ENCODE measurements at regions not wholly inside any gene's neighbourhood (a gene's known extent, or its start where the extent isn't known, plus 50 kb on each side); places are given as distances from the start of the nearest gene placed in this dataset.
"Not testable (repeated sequence)": the region's sequence is repeated elsewhere in the genome, so short reads cannot be mapped to it uniquely, and the experiment has no call there.

DNA sequence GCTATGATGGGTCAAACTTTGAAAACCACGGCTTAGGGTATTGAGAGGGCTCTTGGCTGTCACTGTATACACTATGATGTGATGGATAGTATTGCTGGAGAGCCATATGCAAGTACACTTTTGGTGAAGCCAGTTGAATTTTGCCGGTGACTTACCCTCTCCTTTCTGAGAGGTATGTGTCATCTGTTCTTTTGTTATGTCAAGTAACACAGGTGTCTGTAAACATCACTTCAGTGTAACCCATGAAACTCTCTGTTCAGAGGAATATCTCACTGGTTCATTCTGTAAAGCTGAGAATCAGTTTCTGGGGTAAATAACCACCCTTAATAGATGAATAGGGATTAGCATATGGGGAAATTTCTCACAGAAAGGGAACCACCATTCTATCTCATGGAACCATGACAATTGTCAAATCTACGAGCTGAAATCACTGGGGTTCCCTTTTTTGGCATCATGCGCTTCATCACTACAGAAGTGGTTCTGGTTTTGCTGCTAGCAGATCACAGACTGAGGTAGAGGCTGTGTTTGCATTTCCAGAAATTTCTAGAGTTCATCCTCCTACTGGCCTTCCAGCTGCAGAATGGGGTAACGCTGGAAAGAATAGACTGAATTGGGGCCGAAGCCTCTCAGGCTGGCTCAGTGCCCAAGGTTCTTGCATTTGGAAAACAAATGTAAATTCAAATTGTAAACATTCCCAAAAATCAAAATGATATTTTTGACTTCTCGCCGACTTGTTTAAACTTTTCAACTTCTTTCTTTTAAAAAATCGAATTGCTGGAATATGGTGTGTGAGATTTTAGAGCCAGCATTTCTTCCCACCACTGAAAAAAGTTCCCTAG, 83.3 kb upstream of the CREB5 start:
- DNase-seq (ENCODE audit: insufficient read length, low spot score) (no peak), FAIRE-seq (no peak)
- TF ChIP-seq, protein P1, sequence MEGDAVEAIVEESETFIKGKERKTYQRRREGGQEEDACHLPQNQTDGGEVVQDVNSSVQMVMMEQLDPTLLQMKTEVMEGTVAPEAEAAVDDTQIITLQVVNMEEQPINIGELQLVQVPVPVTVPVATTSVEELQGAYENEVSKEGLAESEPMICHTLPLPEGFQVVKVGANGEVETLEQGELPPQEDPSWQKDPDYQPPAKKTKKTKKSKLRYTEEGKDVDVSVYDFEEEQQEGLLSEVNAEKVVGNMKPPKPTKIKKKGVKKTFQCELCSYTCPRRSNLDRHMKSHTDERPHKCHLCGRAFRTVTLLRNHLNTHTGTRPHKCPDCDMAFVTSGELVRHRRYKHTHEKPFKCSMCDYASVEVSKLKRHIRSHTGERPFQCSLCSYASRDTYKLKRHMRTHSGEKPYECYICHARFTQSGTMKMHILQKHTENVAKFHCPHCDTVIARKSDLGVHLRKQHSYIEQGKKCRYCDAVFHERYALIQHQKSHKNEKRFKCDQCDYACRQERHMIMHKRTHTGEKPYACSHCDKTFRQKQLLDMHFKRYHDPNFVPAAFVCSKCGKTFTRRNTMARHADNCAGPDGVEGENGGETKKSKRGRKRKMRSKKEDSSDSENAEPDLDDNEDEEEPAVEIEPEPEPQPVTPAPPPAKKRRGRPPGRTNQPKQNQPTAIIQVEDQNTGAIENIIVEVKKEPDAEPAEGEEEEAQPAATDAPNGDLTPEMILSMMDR (IDR thresholded peaks at IDR 0.05; ENCODE audit: insufficient read depth, missing control alignments) = no peak

DNA sequence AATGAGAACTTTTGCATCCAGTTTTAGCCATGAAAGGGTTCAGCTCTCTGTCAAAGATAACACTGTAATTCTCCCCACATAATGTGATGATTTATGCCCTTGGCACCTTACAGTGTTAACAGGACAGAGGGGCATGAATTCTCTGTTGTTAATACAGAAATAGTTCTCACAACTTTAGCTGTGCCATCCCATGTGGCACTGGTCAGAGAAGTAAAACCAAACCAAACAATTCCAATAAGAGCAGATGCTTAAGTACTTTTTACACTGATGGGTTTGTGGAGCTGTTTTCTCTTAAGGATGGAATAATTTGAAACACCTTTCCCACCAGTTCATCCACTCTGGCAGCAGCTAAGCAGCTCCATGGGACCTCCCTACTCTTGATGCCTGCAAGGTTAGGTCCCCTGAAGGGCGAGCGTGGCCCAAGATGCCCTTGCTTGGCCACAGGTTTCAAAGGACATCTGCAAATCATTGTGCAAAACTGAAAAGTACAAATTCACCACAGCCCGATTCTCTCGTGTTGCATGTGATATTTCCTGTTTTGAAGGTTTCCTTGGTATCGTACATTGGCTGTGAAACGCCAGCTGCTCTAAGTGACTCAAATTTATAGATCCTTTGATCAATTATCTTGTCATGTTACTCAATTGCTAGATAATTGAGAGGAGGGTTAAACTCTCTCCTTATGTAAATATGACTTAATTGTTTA, 82.5 kb upstream of the CREB5 start:
- DNase-seq (ENCODE audit: insufficient read length, low spot score) = no peak
- FAIRE-seq = no peak
- TF ChIP-seq, protein P1 (IDR thresholded peaks at IDR 0.05; ENCODE audit: insufficient read depth, missing control alignments) = no peak

DNA sequence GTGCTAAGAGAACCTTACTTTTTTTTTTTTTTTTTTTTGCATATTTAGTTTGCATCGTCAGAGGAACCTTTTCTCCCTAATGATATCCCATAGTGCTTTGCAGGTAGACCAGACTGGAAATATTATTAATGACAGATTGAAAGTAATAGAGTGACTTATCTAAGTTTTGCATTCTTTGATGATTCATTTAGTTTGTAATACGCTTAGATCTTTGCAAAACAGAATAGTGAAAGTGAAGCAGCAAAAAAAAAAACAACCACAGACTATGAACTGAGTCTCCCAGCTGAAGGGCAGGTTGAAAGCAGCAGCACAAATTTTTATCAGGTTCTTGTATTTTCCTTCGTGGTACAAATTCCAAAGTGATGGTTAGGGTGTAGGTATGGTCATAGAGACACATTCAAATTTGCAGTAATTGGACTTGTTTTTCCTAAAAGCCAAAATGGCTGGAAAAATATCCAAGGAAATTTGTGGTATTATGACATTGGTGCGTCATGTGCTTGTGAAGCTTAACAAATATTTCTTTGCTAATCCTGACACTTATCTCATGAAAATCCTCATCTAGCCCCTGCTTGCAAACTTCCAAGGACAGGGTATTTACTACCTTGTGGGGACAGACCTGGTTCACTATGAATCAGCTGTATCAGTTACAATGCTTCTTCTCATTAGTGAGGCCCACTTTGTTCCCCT, 81.8 kb upstream of the CREB5 start:
- TF ChIP-seq, protein P1 (IDR thresholded peaks at IDR 0.05; ENCODE audit: insufficient read depth, missing control alignments) = no peak
- FAIRE-seq = peak; percentile 55
- no peak for DNase-seq (ENCODE audit: insufficient read length, low spot score)

- TF ChIP-seq, protein P1 (IDR thresholded peaks at IDR 0.05; ENCODE audit: insufficient read depth, missing control alignments) = no peak
- no peak for DNase-seq (ENCODE audit: insufficient read length, low spot score)
- no peak for FAIRE-seq
Observed at GRCh38 chr7:28332046-28332445, 80.3 kb upstream of the CREB5 start.

DNA sequence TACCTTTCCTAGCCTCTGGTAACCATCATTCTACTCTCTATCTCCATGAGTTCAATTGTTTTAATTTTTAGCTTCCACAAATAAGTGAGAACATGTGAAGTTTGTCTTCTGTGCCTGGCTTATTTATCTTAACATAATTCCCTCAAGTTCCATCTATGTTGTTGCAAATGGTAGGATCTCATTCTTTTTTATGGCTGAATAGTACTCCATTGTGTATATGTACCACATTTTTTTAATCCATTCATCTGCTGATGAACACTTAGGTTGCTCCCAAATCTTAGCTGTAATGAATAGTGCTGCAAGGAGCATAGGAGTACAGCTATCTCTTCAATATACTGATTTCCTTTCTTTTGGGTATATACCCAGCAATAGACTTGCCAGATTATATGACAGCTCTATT, 78.8 kb upstream of the CREB5 start:
- DNase-seq (ENCODE audit: insufficient read length, low spot score); FAIRE-seq: not testable (repeated sequence)

DNA sequence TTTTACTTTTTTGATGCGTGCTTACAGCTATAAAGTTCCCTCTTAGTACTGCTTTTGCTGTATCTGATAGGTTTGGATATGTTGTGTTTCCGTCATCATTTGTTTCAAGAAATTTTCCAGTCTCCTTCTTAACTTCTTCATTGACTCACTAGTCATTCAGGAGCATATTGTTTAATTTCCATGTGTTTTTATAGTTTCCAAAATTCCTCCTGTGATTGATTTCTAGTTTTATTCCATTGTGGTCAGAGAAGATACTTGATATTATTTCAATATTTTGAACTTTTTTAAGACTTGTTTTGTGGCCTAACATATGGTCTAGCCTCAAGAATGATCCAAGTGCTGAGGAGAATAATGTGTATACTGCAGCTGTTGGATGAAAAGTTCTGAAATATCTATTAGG, 75.5 kb upstream of the CREB5 start:
- TF ChIP-seq, protein P1 (IDR thresholded peaks at IDR 0.05; ENCODE audit: insufficient read depth, missing control alignments) = no peak
- DNase-seq (ENCODE audit: insufficient read length, low spot score) (no peak), FAIRE-seq (no peak)

DNA sequence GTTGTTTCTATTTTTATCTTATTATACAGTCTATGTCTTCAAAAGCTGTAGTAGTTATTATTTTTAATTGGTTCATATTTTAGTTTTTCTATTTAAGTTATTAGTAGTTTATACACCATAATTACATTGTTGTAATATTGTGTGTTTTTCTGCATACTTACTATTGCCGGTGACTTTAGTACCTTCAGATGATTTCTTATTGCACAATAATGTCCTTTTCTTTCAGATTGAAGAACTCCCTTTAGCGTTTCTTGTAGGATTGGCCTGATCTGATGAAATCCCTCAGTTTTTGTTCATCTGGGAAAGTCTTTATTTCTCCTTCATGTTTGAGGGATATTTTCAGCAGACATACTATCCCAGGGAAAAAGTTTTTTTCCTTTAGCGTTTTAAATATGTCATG, 74.3 kb upstream of the CREB5 start:
- TF ChIP-seq, protein P1 (IDR thresholded peaks at IDR 0.05; ENCODE audit: insufficient read depth, missing control alignments) = no peak
- FAIRE-seq (no peak), DNase-seq (ENCODE audit: insufficient read length, low spot score) (no peak)
